HL-60 (cell line): ENCODE measurements at regions not wholly inside any gene's neighbourhood (a gene's known extent, or its start where the extent isn't known, plus 50 kb on each side); places are given as distances from the start of the nearest gene placed in this dataset.

Experiments used
- DNase-seq, 2 experiments: peaks; one replicate each; pipeline ENCODE4 v3.0.0-alpha.2; 2010 to 2020; ENCODE audit warnings: low read depth in 1 of 2, low spot score in 1 of 2
- H3K27ac ChIP-seq: fragments of 250-450 bp; sonication (Bioruptor Pico); replicated peaks from 2 replicates; pipeline ENCODE4 v1.5.1; 2020; ENCODE audit warnings: mild to moderate bottlenecking, moderate library complexity
- H3K27me3 ChIP-seq: fragments of 250-450 bp; sonication (Bioruptor Pico); 2 replicates; pipeline ENCODE4 v1.5.1; 2021; ENCODE audit warnings: mild to moderate bottlenecking, moderate library complexity; ENCODE audit not compliant: insufficient read depth, poor library complexity, severe bottlenecking
- H3K4me3 ChIP-seq: replicated peaks from 2 replicates; pipeline ENCODE4 v1.5.1; 2011; ENCODE audit warnings: mild to moderate bottlenecking, control low read depth, low read length; ENCODE audit not compliant: insufficient read depth
- GABPA ChIP-seq: IDR thresholded peaks from 2 replicates; pipeline ENCODE4 v1.6.1; 2012; ENCODE audit warnings: low read depth
- POLR2AphosphoS5 ChIP-seq: IDR thresholded peaks from 2 replicates; pipeline ENCODE4 v1.6.1; 2012; ENCODE audit warnings: low read depth
- SPI1 ChIP-seq: IDR thresholded peaks from 2 replicates; pipeline ENCODE4 v1.6.1; 2012; ENCODE audit warnings: low read depth, mild to moderate bottlenecking, borderline replicate concordance
- TF ChIP-seq, protein P1 (sequence below): IDR thresholded peaks from one replicate; pipeline ENCODE4 v1.5.1; 2011; ENCODE audit warnings: low read length, control low read depth, inconsistent platforms; ENCODE audit not compliant: insufficient read depth
- TF ChIP-seq, protein P2 (sequence below): IDR thresholded peaks from 2 replicates; pipeline ENCODE4 v1.6.1; 2012; ENCODE audit warnings: low read depth; ENCODE audit not compliant: insufficient replicate concordance

- Histone ChIP-seq H3K4me3 (no peak overlapping the region), H3K27me3 (no peaks in the 10 kb centered on the region), H3K27ac (no peak overlapping the region)
- TF ChIP-seq, protein P1, sequence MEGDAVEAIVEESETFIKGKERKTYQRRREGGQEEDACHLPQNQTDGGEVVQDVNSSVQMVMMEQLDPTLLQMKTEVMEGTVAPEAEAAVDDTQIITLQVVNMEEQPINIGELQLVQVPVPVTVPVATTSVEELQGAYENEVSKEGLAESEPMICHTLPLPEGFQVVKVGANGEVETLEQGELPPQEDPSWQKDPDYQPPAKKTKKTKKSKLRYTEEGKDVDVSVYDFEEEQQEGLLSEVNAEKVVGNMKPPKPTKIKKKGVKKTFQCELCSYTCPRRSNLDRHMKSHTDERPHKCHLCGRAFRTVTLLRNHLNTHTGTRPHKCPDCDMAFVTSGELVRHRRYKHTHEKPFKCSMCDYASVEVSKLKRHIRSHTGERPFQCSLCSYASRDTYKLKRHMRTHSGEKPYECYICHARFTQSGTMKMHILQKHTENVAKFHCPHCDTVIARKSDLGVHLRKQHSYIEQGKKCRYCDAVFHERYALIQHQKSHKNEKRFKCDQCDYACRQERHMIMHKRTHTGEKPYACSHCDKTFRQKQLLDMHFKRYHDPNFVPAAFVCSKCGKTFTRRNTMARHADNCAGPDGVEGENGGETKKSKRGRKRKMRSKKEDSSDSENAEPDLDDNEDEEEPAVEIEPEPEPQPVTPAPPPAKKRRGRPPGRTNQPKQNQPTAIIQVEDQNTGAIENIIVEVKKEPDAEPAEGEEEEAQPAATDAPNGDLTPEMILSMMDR = no peak
- no peak for TF ChIP-seq GABPA
- TF ChIP-seq SPI1 = no peak
- TF ChIP-seq, protein P2, sequence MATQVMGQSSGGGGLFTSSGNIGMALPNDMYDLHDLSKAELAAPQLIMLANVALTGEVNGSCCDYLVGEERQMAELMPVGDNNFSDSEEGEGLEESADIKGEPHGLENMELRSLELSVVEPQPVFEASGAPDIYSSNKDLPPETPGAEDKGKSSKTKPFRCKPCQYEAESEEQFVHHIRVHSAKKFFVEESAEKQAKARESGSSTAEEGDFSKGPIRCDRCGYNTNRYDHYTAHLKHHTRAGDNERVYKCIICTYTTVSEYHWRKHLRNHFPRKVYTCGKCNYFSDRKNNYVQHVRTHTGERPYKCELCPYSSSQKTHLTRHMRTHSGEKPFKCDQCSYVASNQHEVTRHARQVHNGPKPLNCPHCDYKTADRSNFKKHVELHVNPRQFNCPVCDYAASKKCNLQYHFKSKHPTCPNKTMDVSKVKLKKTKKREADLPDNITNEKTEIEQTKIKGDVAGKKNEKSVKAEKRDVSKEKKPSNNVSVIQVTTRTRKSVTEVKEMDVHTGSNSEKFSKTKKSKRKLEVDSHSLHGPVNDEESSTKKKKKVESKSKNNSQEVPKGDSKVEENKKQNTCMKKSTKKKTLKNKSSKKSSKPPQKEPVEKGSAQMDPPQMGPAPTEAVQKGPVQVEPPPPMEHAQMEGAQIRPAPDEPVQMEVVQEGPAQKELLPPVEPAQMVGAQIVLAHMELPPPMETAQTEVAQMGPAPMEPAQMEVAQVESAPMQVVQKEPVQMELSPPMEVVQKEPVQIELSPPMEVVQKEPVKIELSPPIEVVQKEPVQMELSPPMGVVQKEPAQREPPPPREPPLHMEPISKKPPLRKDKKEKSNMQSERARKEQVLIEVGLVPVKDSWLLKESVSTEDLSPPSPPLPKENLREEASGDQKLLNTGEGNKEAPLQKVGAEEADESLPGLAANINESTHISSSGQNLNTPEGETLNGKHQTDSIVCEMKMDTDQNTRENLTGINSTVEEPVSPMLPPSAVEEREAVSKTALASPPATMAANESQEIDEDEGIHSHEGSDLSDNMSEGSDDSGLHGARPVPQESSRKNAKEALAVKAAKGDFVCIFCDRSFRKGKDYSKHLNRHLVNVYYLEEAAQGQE = no peak
- no peak for TF ChIP-seq POLR2AphosphoS5
- no peak for DNase-seq
Observed at GRCh38 chr1:30511991-30512913, 211.1 kb downstream of the MATN1 start.

DNA sequence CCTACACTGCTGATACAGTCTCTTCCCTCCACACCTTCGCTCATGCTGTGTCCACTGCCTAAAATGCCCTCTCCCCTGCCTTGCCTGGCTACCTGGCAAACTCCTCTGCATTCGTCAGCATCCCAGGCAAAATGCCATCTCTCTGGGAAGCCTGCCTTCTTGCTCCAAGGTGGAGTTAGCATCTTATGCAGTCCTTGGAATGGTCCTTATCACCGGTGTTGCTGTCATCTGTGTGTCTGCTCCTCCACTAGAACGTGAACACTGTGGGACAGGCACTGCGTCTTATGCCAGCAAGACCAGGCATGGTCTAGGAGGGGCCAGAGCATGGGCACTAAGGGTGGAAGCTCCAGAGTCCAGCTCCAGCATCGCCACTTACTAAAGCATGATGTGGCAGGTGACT lies 211.8 kb downstream of the MATN1 start:
- Histone ChIP-seq H3K27ac (no peak overlapping the region), H3K4me3 (no peak overlapping the region), H3K27me3 (no peaks in the 10 kb centered on the region)
- DNase-seq = no peak
- TF ChIP-seq, protein P1 = no peak
- TF ChIP-seq POLR2AphosphoS5 = no peak
- TF ChIP-seq, protein P2 = no peak
- no peak for TF ChIP-seq SPI1
- TF ChIP-seq GABPA = no peak

- no peak for DNase-seq
- Histone ChIP-seq H3K27me3 (no peaks in the 10 kb centered on the region), H3K27ac (no peak overlapping the region), H3K4me3 (no peak overlapping the region)
- TF ChIP-seq, protein P2 = no peak
- TF ChIP-seq GABPA = no peak
- no peak for TF ChIP-seq POLR2AphosphoS5
- TF ChIP-seq SPI1 = no peak
- TF ChIP-seq, protein P1 = no peak
Observed at GRCh38 chr1:30511106-30511505, 212.3 kb downstream of the MATN1 start.
